SJCRH30 (cell line): ENCODE measurements at regions not wholly inside any gene's neighbourhood (a gene's known extent, or its start where the extent isn't known, plus 50 kb on each side); places are given as distances from the start of the nearest gene placed in this dataset.

Experiments used
- DNase-seq, 2 experiments: peaks; one replicate each; pipeline ENCODE4 v3.0.0-alpha.2; 2015 to 2020
- H3K27ac ChIP-seq: fragments of 250-450 bp; sonication (Bioruptor Pico); 2 replicates; pipeline ENCODE4 v1.5.1; 2020; ENCODE audit warnings: mild to moderate bottlenecking, moderate library complexity
- H3K27me3 ChIP-seq: fragments of 250-450 bp; sonication (Bioruptor Pico); 2 replicates; pipeline ENCODE4 v1.5.1; 2020; ENCODE audit warnings: mild to moderate bottlenecking, moderate library complexity
- H3K36me3 ChIP-seq: fragments of 250-450 bp; sonication (Bioruptor Pico); 2 replicates; pipeline ENCODE4 v1.5.1; 2020; ENCODE audit warnings: mild to moderate bottlenecking, moderate library complexity
- H3K4me1 ChIP-seq: fragments of 250-450 bp; sonication (Bioruptor Pico); 2 replicates; pipeline ENCODE4 v1.5.1; 2020; ENCODE audit warnings: mild to moderate bottlenecking, moderate library complexity
- H3K4me3 ChIP-seq: fragments of 250-450 bp; sonication (Bioruptor Pico); 2 replicates; pipeline ENCODE4 v1.5.1; 2020; ENCODE audit warnings: mild to moderate bottlenecking, moderate library complexity
- H3K9me3 ChIP-seq: fragments of 250-450 bp; sonication (Bioruptor Pico); replicated peaks from 2 replicates; pipeline ENCODE4 v1.5.1; 2020; ENCODE audit warnings: mild to moderate bottlenecking, moderate library complexity

DNA sequence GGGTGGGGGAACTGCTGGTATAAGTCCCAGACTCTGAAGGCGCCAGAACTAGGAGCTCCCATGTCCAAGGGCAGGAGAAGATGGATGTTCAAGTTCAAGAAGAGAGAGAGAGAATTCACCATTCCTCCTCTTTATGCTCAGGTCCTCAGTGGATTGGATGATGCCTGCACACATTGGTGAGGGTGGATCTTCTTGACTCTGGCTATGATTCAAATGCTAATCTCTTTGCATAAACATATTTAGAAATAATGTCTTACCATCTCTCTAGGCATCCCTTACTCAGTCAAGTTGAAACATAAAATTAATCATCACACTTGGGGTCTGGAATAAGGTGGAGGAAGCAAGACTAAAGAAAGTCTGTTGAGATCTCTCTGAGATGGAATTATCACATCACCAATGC lies 210.6 kb upstream of the CHST9 start:
- H3K4me1 ChIP-seq: no peaks in the 10 kb centered on the region
- no peaks in the 10 kb centered on the region for H3K27me3 ChIP-seq
- no peak overlapping the region for H3K27ac ChIP-seq
- H3K9me3 ChIP-seq: no peaks in the 10 kb centered on the region
- no peaks in the 10 kb centered on the region for H3K36me3 ChIP-seq
- no peak overlapping the region for H3K4me3 ChIP-seq
- no peak for DNase-seq

DNA sequence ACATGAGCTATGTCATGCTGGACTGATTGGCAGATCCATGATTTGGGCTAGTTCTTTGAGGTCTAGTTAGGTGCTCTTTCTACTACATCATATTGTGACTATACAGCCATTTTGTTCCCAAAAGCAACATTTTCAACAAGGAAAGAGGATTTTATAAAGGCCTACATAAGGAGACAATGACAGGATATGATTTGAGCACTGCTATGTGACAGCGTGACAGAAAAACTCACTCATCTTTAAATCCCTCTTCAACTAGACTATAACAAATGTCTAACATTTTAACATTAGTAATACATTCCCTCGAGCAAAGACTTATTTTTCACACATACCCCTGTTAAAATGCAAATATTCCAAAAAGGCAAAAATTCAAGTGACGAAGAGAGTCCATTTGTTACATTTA lies 209.6 kb upstream of the CHST9 start:
- H3K36me3 ChIP-seq: no peaks in the 10 kb centered on the region
- DNase-seq: no peak
- H3K9me3 ChIP-seq: no peaks in the 10 kb centered on the region
- H3K4me3 ChIP-seq: no peak overlapping the region
- no peaks in the 10 kb centered on the region for H3K27me3 ChIP-seq
- H3K4me1 ChIP-seq: no peaks in the 10 kb centered on the region
- H3K27ac ChIP-seq: no peak overlapping the region

DNA sequence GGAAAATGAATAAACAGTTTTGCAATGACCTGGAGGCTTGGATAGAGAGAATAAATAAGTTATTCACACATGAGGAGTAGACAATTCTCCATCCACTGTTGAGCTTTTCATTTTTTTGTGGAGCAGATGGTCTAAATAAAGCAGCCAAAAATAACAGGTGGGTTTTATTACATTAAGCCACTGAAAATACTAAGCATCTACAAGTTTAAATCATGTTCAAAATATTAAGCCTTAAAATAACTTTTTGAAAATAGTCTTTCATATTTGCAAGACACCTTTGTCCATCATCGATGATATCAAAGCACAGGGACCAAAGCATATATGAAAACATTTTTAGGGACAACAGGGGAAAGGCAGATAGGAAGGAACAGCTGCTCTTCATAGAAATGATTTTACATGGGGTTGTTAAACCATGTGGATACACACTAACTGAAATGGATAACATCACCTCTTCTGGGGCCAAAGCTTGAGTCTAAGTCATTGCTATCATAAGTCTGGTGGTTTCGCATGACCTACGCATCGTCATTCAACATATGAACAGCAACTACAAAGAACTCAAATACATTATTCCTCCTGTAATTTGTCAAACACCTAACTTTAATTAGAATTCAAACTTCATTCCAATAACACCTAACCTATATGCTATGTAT lies 197.6 kb upstream of the CHST9 start:
- Histone ChIP-seq H3K36me3 (no peaks in the 10 kb centered on the region), H3K4me3 (no peak overlapping the region), H3K4me1 (no peaks in the 10 kb centered on the region), H3K27ac (no peak overlapping the region), H3K27me3 (no peaks in the 10 kb centered on the region), H3K9me3 (no peaks in the 10 kb centered on the region)
- DNase-seq: peak in 1 of 2 experiments; percentile 9

DNA sequence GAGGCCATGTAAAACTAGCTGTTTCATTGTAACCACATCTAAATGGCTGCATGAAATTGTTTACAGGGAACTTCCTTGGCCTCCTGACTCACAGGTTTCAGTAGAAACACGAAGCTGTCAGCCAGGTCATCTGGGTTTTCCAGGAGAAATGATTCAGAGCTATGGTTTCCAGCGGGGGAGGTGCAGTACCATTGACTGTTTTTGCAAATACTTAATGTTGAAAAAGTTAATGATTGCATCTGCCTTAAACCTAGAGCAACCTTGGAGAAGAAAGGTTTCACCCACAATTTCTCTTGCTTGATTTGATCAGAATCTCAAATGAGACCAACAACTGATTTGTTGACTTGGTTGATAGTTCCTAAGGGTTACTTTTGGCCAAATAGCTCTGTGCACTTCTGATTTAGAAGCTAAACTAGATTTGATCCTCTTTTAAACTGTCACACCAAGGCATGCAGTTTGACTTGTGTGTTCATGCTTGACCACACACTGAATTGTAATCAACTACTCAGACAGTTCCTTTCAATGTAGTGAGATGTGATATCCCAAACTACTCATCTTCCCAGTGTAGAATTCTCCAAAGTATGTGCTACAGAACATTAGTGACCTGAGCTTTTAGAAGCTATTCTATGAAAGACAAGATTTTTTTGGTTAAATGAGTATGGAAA lies 193.5 kb upstream of the CHST9 start:
- Histone ChIP-seq H3K9me3 (no peaks in the 10 kb centered on the region), H3K36me3 (no peaks in the 10 kb centered on the region), H3K27me3 (no peaks in the 10 kb centered on the region), H3K4me1 (no peaks in the 10 kb centered on the region), H3K27ac (no peak overlapping the region), H3K4me3 (no peak overlapping the region)
- DNase-seq: peak in 1 of 2 experiments; percentile 0

DNA sequence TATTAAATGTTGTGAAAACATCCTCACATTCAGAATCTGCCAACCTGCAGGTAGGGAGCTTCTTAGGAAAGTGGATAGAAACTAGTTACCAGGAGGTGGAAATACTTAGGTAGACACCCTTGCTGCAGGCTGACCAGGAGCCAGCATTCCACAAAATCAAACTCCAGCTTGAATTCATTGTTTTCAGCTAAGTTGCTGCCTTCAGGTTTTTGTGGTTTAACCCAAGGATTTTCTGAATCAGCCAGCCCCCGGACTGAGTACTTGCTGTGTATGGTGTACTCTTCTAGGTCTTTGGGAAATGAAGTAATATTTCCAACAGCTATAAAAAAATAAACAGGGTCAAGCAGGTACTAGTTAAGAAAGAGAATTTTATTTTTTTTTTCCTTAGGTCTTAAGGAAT lies 192.1 kb upstream of the CHST9 start:
- H3K4me1 ChIP-seq: no peaks in the 10 kb centered on the region
- no peak overlapping the region for H3K27ac ChIP-seq
- no peaks in the 10 kb centered on the region for H3K27me3 ChIP-seq
- H3K9me3 ChIP-seq: no peaks in the 10 kb centered on the region
- DNase-seq: no peak
- H3K36me3 ChIP-seq: no peaks in the 10 kb centered on the region
- H3K4me3 ChIP-seq: no peak overlapping the region

DNA sequence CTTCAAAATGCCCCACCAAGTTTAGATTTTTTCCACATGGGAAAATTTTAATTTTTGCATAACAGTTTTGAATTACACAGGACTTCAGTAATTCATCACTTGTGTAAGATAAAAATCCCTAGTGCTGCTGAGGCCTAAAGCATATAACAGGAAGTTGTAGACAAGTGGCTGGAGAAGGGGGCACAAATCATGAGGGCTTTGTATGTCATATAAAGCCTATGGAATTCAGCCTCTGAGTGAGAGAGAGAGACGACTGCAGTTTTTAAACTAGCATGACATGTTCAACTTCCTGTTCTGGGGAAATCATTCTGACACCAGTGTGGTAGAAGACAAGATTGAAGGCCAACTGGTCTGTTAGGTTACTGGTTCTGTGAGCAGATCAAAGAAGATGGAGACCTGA lies 187.3 kb upstream of the CHST9 start:
- Histone ChIP-seq H3K4me1 (no peaks in the 10 kb centered on the region), H3K36me3 (no peaks in the 10 kb centered on the region), H3K4me3 (no peak overlapping the region), H3K9me3 (no peaks in the 10 kb centered on the region), H3K27me3 (no peaks in the 10 kb centered on the region), H3K27ac (no peak overlapping the region)
- peak in 1 of 2 experiments; percentile 1 for DNase-seq

DNA sequence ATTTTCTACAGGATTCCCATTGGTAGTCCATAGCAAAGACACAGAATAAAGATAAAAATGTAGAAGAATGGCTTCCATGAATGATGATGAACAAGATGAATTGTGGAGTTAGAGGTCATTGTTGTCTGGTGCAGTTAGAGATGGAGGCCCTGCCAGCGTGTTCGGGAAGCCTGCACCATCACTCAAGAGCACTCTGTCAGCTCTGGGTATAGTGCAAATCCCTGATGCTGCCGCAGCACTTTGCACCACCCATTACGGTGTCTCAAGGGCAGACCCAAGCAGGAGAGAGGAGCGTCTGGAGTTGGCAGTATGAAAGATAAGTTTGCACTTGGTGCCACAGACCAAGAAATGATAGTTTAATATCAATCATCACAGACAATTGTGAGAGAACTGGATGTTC lies 181.6 kb upstream of the CHST9 start:
- Histone ChIP-seq H3K4me3 (no peak overlapping the region), H3K27me3 (no peaks in the 10 kb centered on the region), H3K27ac (no peak overlapping the region), H3K4me1 (no peaks in the 10 kb centered on the region), H3K9me3 (no peaks in the 10 kb centered on the region), H3K36me3 (no peaks in the 10 kb centered on the region)
- no peak for DNase-seq

DNA sequence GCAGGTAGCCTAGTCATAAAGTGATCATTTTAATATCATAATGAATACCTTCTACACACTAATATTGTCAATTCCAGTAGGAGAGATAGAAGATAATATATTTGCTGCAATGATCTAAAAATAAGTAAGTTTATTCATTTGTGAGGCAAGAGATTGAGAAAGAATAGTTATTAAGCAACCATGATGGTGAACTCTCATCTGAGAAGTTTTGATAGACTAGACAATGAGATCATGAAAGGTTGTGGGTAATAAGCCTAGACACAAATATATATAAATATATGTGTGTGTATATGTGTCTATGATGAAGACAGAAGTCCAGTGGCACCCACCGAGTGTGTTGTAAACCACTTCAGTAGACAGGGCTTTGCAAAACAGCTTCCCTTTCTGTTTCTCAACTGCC lies 181.0 kb upstream of the CHST9 start:
- no peak for DNase-seq
- H3K27ac ChIP-seq: no peak overlapping the region
- no peaks in the 10 kb centered on the region for H3K4me1 ChIP-seq
- H3K36me3 ChIP-seq: no peaks in the 10 kb centered on the region
- no peaks in the 10 kb centered on the region for H3K9me3 ChIP-seq
- H3K27me3 ChIP-seq: no peaks in the 10 kb centered on the region
- H3K4me3 ChIP-seq: no peak overlapping the region

DNA sequence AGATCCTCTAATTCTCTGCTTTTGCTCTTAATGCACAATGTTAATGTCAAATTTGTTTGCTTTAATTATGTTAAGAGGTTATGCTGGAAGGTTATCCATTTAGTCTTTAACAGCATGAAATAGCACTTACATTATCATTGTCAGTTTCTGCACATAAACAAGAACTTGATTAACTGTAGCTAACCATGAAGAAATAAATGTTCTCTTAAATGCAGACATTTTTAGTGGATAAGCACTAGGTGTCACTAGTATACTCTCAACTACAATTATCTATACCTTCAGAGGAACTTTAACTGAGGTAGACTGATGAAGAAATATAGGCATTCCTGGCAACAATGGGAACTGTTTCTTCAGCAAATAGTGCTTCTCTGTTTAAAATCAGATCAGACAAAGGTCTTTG lies 178.8 kb upstream of the CHST9 start:
- H3K36me3 ChIP-seq: no peaks in the 10 kb centered on the region
- H3K4me1 ChIP-seq: no peaks in the 10 kb centered on the region
- H3K27ac ChIP-seq: no peak overlapping the region
- H3K9me3 ChIP-seq: no peaks in the 10 kb centered on the region
- peak in 1 of 2 experiments; percentile 5 for DNase-seq
- H3K4me3 ChIP-seq: no peak overlapping the region
- H3K27me3 ChIP-seq: no peaks in the 10 kb centered on the region

DNA sequence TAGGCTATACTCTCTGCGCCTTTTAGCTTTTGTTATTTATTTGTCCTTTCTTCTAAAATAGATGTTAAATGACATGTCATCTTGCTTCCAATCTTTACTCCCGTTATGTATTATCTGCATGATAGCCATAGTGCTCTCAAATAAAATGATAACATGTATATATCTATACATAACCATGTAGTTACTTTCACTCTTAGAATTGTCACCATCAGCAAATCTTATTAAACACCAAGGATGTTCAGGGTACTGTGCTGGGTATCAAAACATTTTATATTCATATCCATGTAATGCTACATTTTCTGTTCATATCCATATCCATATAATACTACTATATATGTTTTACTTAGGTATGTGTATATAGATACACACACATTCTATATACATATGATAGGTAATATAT lies 176.4 kb upstream of the CHST9 start:
- no peak for DNase-seq
- Histone ChIP-seq H3K27me3 (no peaks in the 10 kb centered on the region), H3K9me3 (no peaks in the 10 kb centered on the region), H3K4me3 (no peak overlapping the region), H3K4me1 (no peaks in the 10 kb centered on the region), H3K36me3 (no peaks in the 10 kb centered on the region), H3K27ac (no peak overlapping the region)

DNA sequence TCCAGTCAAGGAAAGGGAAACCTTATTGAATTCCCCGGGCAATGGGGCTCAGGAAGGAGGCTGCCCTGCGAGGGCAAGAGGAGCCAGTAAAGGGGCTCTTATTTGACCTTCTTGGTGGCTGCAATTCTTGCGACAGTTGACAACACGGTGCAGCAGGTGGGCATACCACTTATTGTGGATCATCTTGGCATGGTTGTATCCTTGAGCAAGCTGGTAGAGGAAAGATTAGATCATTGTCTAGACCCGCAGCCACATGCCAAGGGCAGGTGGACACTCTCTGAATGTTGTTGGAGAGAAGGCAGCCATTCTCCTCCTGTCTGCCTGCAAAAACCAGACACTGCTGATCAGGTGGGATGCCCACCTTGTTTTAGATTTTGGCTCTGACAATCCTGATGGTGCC lies 170.2 kb upstream of the CHST9 start:
- no peak for DNase-seq
- Histone ChIP-seq H3K27ac (no peak overlapping the region), H3K4me1 (no peaks in the 10 kb centered on the region), H3K36me3 (no peaks in the 10 kb centered on the region), H3K4me3 (no peak overlapping the region), H3K27me3 (no peaks in the 10 kb centered on the region), H3K9me3 (no peaks in the 10 kb centered on the region)

DNA sequence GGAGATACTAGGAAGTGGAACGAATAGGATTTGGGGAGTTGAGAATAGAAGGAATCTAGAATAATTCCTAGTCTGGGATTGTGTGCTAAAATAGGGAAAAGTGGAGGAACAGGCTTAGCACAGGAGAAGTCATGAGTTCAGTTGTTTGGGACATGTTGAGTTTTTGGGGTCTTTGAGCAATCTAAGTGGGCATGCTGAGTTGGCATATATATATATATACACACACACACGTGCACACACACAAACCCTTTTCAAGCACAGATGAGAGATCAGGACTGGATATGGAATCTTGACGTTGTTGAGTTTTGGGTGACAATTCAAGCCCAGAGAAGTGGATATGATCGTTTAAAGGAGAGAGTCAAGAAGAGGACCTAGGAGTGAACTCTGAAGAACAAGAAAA lies 168.2 kb upstream of the CHST9 start:
- H3K9me3 ChIP-seq: no peaks in the 10 kb centered on the region
- H3K27ac ChIP-seq: no peak overlapping the region
- no peak for DNase-seq
- H3K4me1 ChIP-seq: no peaks in the 10 kb centered on the region
- no peaks in the 10 kb centered on the region for H3K27me3 ChIP-seq
- H3K4me3 ChIP-seq: no peak overlapping the region
- H3K36me3 ChIP-seq: no peaks in the 10 kb centered on the region

DNA sequence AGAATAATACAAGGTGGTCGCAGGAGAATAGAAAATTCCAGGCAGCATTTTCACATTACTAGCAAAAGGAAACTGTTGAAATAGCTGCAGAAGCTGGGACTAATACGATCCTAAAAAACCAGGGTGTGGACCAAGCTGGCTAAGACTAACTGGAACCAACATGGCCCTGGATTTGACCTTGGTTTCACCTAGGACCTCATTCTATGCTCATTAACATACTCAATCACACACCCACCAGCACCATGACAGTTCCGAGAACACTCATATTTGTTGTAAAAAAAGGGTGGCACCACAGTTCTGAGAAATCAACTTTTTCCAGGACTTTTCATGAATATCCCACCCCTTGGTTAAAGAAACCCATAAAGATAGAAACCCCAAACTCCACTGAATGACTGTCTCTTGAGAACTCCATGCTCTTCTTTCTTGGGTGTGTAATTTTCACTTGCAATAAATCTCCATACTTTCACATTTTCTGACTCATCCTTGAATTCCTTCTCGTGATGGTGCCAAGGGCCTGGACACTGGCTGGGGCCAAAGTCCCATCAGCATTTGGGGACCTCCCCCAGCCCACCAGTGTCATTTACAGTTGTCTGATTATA lies 164.3 kb upstream of the CHST9 start:
- no peaks in the 10 kb centered on the region for H3K27me3 ChIP-seq
- H3K4me3 ChIP-seq: no peak overlapping the region
- no peaks in the 10 kb centered on the region for H3K9me3 ChIP-seq
- DNase-seq: no peak
- no peaks in the 10 kb centered on the region for H3K36me3 ChIP-seq
- no peaks in the 10 kb centered on the region for H3K4me1 ChIP-seq
- H3K27ac ChIP-seq: no peak overlapping the region

DNA sequence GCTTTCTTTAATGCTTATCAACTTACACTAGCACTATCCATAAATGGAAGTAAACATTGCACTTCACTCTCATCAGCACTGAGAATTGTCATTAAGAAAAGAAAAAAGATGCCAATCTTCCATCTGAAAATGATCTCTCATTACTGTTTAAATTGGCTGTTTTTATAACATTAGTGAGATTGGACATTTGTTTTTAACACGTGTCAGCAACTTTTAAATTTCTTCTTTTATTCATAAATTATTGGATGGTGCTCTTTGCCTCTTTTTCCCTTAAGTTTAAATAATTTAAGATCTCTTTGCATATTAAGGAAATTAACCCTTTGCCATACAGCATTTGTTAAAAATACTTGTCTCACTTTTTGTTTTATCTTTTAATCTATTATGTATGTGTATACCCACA lies 146.5 kb upstream of the CHST9 start:
- Histone ChIP-seq H3K27me3 (no peaks in the 10 kb centered on the region), H3K9me3 (no peaks in the 10 kb centered on the region), H3K4me3 (no peak overlapping the region), H3K4me1 (no peaks in the 10 kb centered on the region), H3K36me3 (no peaks in the 10 kb centered on the region), H3K27ac (no peak overlapping the region)
- no peak for DNase-seq

DNA sequence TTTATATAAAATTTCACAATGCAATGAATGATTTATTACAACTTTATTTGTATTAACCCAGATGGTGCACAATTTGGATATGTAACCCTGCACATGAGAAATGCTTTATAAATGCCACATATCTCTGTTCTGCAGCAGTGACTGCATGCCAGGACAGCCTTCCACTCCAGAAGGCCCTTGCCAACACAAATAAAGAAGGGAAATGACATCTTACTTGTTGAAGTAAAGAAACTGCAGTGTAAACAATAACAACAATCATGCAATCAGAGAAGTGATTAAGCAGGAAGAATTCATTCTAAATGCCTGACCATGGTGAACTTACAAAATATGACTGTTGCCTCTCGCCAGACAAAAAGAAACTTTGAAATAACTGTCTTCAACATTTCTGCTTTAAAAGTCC lies 129.9 kb upstream of the CHST9 start:
- H3K27me3 ChIP-seq: no peaks in the 10 kb centered on the region
- DNase-seq: no peak
- no peak overlapping the region for H3K4me3 ChIP-seq
- no peak overlapping the region for H3K27ac ChIP-seq
- no peaks in the 10 kb centered on the region for H3K36me3 ChIP-seq
- no peaks in the 10 kb centered on the region for H3K9me3 ChIP-seq
- no peaks in the 10 kb centered on the region for H3K4me1 ChIP-seq

DNA sequence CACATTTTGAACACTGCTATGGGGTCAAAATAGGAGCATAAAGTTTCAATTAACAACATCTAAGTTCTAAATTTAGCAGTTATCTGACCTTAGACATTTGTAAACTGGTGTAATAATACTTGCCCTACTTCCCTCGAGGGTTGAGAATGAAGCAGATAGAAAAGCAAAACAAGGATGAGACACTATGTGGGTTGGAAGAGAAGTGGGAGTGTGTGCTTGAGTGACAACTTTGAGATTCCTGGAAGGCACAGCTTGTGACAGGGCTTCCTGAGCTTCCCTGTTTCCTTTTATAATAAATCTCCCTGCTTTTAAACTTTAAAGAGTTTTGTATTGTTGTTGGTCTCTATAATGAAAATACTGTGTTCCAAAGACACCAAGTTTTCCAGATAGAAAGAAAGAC lies 128.6 kb upstream of the CHST9 start:
- no peaks in the 10 kb centered on the region for H3K9me3 ChIP-seq
- H3K27me3 ChIP-seq: no peaks in the 10 kb centered on the region
- H3K4me1 ChIP-seq: no peaks in the 10 kb centered on the region
- no peak overlapping the region for H3K27ac ChIP-seq
- H3K4me3 ChIP-seq: no peak overlapping the region
- DNase-seq: no peak
- no peaks in the 10 kb centered on the region for H3K36me3 ChIP-seq
